ENCODE measurements at regions not wholly inside any gene's neighbourhood (a gene's known extent, or its start where the extent isn't known, plus 50 kb on each side); places are given as distances from the start of the nearest gene placed in this dataset.

- no peak for TF ChIP-seq CTCF (IDR thresholded peaks at IDR 0.05; ENCODE audit: borderline replicate concordance, insufficient read depth, low read depth, low read length)
- H3K4me3 ChIP-seq (ENCODE audit: low read depth, low read length) = no peak overlapping the region
Measured at GRCh38 chr1:195576641-195577040, 1031.6 kb downstream of the KCNT2 start.

- no peak for TF ChIP-seq CTCF (IDR thresholded peaks at IDR 0.05; ENCODE audit: borderline replicate concordance, insufficient read depth, low read depth, low read length)
- no peak overlapping the region for H3K4me3 ChIP-seq (ENCODE audit: low read depth, low read length)
Measured at GRCh38 chr1:195574511-195574910, 1033.7 kb downstream of the KCNT2 start.

DNA sequence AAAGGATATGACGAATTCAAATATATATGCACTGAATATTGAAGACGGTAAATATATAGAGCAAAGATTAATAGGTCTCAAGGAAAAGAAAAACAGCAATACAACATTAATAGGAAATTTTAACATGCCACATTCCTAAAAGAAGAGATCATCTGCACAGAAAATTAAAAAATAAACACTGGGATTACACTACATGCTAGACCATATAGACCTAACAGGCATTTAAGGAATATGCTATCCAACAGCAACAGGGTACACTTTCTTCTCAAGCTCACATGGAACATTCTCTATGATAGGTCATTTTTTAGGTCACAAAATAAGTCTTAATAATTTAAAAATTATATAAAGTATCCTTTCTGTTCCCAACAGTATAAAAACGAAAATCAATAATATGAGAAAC is 1038.3 kb downstream of the KCNT2 start:
- H3K4me3 ChIP-seq (ENCODE audit: low read depth, low read length) = no peak overlapping the region
- no peak for TF ChIP-seq CTCF (IDR thresholded peaks at IDR 0.05; ENCODE audit: borderline replicate concordance, insufficient read depth, low read depth, low read length)

DNA sequence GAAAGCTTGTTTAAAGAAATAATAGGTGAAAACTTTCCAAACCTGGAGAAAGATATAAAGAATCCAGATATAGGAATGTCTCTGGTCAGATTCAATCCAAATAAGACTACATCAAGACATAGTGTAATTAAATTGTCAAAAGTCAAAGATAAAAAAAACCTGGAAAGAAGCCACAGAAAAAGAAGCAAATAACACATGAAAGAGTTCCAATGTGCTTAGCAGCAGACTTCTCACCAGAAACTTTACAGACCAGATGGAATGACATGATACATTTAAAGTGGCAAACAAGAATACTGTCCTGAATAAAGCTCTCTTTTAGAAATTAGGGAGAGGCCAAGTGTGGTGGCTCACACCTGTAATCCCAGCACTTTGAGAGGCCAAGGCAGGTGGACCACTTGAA is 1039.9 kb downstream of the KCNT2 start:
- no peak overlapping the region for H3K4me3 ChIP-seq (ENCODE audit: low read depth, low read length)
- TF ChIP-seq CTCF (IDR thresholded peaks at IDR 0.05; ENCODE audit: borderline replicate concordance, insufficient read depth, low read depth, low read length) = no peak

DNA sequence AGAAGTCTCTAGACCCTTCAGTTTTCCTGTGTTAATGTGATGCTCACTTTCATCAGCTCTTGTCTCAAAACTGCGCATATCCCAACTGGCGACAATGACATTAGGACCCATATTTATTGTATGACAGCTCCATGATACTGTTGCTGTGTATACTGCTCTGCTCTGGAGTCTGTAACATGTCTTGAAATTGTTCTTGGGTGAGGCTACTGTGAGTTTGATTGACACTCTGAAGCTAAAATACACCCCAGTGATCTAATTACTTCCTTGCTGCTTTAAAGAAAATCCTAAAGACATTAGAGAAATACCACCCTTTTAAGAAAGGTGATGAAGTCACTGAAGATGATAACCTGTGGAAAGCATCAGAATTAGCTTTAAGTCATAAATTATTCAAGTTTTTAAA is 1046.2 kb downstream of the KCNT2 start:
- no peak for TF ChIP-seq CTCF (IDR thresholded peaks at IDR 0.05; ENCODE audit: borderline replicate concordance, insufficient read depth, low read depth, low read length)

DNA sequence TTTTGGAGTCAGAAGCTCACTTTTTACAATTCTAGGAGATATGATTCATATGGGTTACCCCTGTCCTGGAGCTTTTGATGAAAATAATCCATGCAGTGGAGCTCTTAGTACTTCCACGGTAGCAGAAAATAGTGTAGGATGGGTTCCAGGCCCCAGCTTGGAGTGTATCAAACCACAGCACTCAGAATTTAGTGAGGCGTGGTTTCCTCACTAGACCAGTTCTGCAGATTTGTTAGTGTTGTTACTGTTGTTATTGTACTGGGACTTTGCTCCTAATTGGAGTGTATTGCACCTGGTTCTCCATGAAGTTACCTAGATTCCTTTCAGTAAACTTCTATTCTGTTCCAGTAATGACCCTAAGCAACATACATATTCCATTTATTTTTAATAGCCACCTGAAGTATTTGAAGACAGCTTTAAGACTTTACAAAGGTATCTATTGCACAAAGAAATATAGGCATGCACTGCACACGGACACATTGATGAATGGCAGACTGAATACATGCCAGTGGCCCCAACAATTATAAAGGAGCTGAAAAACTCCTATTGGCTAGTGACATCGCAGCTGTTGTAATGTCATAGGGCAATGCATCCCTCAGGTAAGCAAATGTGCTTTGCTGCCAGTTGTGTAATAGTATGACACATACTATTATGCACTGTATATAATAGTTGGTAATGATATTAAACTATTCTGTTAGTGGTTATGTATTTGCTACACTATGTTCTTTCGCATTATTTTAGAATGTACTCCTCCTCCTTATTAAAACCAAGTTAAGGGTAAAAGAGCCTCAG is 1058.0 kb downstream of the KCNT2 start:
- H3K4me3 ChIP-seq (ENCODE audit: low read depth, low read length) = no peak overlapping the region
- no peak for TF ChIP-seq CTCF (IDR thresholded peaks at IDR 0.05; ENCODE audit: borderline replicate concordance, insufficient read depth, low read depth, low read length)

More for the DNA sequence above, 1046.2 kb downstream of the KCNT2 start:
- H3K4me3 ChIP-seq (ENCODE audit: low read depth, low read length) = no peak overlapping the region

- no peak for TF ChIP-seq CTCF (IDR thresholded peaks at IDR 0.05; ENCODE audit: borderline replicate concordance, insufficient read depth, low read depth, low read length)
- no peak overlapping the region for H3K4me3 ChIP-seq (ENCODE audit: low read depth, low read length)
Measured at GRCh38 chr1:195530961-195531360, 1077.3 kb downstream of the KCNT2 start.

Measured in GM12875 (cell line).